ENCODE measurements at regions not wholly inside any gene's neighbourhood (a gene's known extent, or its start where the extent isn't known, plus 50 kb on each side); places are given as distances from the start of the nearest gene placed in this dataset.
A peak's percentile ranks its signal among the peaks of the same experiment; 100 is the strongest.

DNA sequence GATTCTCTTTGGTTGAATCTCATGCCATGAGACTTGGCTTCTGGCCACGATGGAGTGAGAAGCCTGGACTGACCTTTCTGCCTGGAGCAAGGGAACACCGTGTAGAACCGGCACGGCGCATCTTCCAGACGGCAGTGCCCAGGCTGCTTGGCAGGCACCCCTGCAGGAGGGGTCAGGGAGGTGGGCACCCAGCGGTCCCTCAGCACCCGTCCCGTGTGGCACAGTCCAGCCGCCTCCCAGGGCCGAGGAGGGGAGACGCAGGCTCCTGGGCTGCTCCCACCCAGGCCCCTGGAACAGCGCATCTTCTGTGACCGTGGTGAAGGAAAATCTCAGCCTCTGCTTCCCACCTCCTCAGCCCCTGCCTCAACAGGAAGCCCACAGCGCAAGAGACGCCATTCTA lies 95.7 kb downstream of the CMPK2 start:
- H3K4me3 ChIP-seq (ENCODE audit: low read depth, low read length) = no peak overlapping the region
- peak; percentile 15 for DNase-seq (ENCODE audit: low read depth)
- TF ChIP-seq, protein P1, sequence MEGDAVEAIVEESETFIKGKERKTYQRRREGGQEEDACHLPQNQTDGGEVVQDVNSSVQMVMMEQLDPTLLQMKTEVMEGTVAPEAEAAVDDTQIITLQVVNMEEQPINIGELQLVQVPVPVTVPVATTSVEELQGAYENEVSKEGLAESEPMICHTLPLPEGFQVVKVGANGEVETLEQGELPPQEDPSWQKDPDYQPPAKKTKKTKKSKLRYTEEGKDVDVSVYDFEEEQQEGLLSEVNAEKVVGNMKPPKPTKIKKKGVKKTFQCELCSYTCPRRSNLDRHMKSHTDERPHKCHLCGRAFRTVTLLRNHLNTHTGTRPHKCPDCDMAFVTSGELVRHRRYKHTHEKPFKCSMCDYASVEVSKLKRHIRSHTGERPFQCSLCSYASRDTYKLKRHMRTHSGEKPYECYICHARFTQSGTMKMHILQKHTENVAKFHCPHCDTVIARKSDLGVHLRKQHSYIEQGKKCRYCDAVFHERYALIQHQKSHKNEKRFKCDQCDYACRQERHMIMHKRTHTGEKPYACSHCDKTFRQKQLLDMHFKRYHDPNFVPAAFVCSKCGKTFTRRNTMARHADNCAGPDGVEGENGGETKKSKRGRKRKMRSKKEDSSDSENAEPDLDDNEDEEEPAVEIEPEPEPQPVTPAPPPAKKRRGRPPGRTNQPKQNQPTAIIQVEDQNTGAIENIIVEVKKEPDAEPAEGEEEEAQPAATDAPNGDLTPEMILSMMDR (IDR thresholded peaks at IDR 0.05; ENCODE audit: control insufficient read depth, extremely low read depth, insufficient read depth) = no peak

- TF ChIP-seq, protein P1 (IDR thresholded peaks at IDR 0.05; ENCODE audit: control insufficient read depth, extremely low read depth, insufficient read depth) = no peak
- no peak for DNase-seq (ENCODE audit: low read depth)
- H3K4me3 ChIP-seq (ENCODE audit: low read depth, low read length) = no peak overlapping the region
Measured at GRCh38 chr2:6771634-6772611, 93.8 kb downstream of the CMPK2 start.

- no peak overlapping the region for H3K4me3 ChIP-seq (ENCODE audit: low read depth, low read length)
- no peak for DNase-seq (ENCODE audit: low read depth)
- TF ChIP-seq, protein P1 (IDR thresholded peaks at IDR 0.05; ENCODE audit: control insufficient read depth, extremely low read depth, insufficient read depth) = peak; percentile 85
Measured at GRCh38 chr2:6773007-6773693, 92.6 kb downstream of the CMPK2 start.

- no peak overlapping the region for H3K4me3 ChIP-seq (ENCODE audit: low read depth, low read length)
- TF ChIP-seq, protein P1 (IDR thresholded peaks at IDR 0.05; ENCODE audit: control insufficient read depth, extremely low read depth, insufficient read depth) = no peak
- DNase-seq (ENCODE audit: low read depth) = no peak
Measured at GRCh38 chr2:6773694-6774044, 92.0 kb downstream of the CMPK2 start.

DNA sequence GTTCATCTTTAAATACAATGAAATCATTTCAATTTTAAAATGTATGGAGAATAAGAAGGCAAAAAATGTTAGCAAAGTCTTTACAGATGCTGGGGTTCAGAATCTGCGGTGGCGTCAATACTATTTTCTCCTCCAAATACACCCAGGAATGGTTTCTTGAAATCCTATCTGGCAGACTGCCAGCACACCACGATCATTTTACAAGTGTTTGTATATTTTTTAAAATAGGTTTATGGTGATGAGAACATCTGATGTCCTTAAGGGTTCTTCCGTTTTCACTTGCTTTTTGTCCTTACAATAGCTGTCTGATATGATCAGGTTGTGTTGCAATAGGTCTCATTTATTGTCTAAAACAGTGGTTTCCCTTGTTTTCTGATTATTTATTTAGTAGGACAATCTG lies 89.6 kb downstream of the CMPK2 start:
- peak; percentile 13 for DNase-seq (ENCODE audit: low read depth)
- no peak overlapping the region for H3K4me3 ChIP-seq (ENCODE audit: low read depth, low read length)
- TF ChIP-seq, protein P1 (IDR thresholded peaks at IDR 0.05; ENCODE audit: control insufficient read depth, extremely low read depth, insufficient read depth) = no peak

GRCh38 chr2:6777626-6778025 lies 88.1 kb downstream of the CMPK2 start:
- TF ChIP-seq, protein P1 (IDR thresholded peaks at IDR 0.05; ENCODE audit: control insufficient read depth, extremely low read depth, insufficient read depth) = no peak
- H3K4me3 ChIP-seq (ENCODE audit: low read depth, low read length) = no peak overlapping the region
- no peak for DNase-seq (ENCODE audit: low read depth)
